NCI-H526 (cell line): ENCODE measurements at regions not wholly inside any gene's neighbourhood (a gene's known extent, or its start where the extent isn't known, plus 50 kb on each side); places are given as distances from the start of the nearest gene placed in this dataset.

Experiments
- DNase-seq, 2 experiments: peaks; one replicate each; lab custom pipeline; 2025; lab: John Stamatoyannopoulos, UW

DNA sequence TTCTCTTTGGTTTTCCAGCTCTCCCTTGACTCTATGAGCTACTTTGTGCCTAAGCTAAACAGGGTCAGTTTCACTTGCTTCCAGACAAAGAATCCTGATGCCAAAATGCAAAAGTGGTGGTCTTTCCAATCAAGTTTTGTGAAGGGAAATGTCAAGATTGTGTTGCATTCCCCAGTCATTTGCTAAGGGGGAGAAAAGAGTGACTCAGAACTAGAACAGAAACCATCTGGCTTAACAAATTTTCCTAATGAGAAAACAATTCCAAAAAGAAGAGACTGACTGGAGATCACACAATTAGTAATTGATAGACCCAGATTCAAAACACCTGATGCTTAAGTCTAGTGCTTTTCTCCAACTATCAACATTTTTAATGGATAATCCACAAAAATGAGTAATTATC is 235.1 kb upstream of the DIO2 start:
- DNase-seq = no peak

DNA sequence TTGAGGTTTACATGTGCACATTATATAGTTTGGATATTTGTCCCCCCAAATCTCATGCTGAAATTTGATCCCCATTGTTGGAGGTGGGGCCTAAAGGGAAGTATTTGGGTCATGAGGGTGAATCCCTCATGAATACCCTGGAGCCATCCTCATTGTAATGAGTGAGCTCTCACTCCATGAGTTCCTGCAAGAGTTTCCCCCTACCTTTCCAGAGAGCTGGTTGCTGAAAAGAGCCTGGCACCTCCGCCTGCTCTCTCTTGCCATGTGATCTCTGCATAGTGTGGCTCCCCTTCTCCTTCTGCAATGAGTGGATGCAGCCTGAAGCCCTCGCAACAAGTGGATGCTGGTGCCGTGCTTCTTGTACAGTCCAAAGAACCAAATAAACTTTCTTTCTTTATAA is 234.3 kb upstream of the DIO2 start:
- DNase-seq = no peak

DNA sequence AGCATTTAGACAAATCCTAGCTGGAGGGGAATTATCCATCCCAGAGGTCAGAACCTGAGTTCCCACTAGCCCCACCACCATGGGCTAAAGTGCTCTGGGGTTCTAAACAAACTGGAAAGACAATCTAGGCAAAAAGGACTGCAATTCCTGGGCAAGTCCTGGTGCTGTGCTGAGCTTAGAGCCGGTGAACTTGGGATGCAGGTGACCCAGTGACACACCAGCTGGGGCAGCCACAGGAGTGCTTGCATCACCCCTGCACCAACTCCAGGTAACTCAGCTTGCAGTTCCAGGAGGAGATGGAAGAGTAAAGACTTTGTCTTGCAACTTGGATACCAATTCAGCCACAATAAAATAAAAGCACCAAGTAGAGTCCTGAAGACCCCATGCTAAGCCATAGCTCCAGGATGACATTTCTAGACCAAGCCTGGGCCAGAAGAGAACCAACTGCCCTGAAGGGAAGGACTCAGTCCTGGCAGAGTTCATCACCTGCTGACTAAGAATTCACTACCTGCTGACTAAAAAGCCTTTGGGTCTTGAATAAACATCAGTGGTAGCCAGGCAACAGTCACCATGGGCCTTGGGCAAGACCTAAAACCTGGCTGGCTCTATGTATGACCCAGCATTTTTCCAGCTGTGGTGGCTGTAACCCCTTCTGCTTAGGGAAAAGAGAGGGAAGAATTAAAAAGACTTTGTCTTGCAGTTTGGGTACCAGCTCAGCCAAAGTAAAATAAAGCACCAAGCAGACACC is 223.4 kb upstream of the DIO2 start:
- peak; percentile 8 to 39 for DNase-seq

DNA sequence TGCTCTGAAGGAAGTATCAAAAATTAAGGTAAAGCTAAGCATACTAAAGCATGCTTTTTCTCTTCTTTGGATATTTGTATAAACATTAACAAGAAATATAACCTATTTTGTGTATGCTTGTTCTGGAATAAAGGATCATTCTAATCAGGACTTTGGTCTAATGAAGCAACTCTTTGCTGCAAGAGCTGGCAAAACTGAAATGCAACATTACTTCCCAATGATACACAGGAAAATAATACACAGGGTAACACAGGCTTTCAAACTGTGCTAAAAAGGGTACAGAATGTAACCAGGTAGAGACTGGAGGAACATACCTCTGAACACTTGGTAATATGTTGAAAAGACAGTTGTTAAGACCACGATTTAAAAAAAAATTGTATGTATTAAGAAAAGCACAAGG is 222.5 kb upstream of the DIO2 start:
- DNase-seq = no peak

DNA sequence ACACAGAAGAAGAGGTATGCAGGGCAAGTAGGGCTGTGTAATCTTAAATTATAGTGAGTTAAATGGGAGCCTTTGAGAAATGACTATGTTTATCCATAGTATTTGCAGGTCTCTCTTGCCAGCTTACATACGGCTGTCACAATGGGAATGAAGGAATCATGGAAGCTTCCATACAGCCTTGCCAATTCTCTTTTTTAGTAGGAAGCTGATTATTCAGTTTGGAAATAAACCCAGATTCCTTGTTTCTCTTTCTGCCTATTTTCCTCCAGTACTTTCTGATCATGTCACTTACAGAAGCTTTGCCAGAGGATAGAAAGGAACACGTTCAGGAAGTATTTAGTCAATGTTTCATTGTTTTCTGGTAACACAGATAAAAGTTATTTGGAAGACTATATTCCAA is 217.4 kb upstream of the DIO2 start:
- no peak for DNase-seq

DNA sequence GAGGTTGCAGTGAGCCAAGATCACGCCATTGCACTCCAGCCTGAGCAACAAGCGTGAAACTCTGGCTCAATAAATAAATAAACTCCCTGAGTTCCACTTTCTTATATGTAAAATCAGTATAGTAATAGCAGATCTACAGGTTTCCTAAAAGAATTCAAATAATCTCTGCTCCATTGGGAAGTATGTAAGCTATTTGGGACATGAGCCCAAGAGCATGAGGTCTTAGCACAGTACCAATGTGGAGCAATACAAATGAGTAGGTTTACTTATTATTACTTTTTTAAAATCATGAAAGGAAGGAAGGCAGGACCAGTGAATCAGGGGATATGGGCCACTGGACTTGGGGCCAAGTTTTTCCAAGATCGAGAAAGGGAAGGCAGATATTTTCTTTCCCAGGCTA is 216.9 kb upstream of the DIO2 start:
- no peak for DNase-seq

DNA sequence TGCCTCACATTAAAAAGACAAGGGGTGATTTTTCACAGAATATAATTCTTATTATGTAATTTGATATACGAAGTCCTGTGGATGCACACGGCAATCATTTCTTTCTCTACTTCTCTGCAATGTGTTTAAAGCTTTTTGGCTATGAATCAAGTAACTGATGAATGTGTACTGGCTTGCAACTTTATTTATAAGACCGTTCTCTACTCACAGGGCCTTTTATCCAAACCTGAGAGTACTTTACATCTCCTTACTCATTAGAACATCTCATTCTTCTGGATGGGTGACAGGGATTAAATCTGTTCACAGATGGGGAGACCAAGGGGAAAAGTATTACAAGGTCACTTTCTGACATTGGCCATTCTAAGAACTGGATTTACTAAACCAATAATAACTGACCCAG is 215.8 kb upstream of the DIO2 start:
- no peak for DNase-seq

DNA sequence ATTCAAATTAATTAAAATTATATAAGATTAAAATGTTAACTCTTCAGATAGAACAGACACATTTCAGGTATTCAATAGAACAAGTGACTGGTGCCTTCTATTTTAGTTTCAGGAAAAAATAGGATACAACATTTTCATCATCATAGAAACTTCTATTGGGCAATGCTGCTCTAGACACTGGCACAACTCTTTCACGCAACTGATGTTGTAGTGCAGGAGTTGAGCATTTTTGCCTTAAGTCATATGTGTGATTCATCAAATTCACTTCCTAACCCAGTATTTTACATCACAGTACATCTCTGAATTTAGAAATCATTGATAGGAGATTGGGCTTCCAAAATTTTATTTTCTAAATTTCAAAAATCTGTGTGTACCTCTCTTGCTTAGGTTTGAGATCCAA is 215.4 kb upstream of the DIO2 start:
- DNase-seq = no peak

DNA sequence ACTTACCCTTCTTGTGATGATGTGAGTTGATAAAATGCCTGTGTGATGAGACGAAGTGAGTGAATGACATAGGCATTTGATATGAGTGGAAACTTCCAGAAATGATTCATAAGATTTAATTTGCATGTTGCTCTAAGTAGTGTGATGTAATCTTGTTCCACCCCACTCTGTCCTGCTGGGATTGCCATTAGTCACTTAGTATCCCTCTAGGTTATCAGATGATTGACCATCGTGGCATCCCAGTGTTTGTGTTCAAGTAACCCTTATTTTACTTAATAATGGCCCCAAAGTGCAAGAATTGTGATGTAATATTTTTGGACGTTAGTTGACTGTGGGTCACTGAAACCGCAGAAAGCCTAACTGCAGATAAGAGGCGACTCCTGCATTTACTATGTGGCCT is 214.4 kb upstream of the DIO2 start:
- no peak for DNase-seq

DNA sequence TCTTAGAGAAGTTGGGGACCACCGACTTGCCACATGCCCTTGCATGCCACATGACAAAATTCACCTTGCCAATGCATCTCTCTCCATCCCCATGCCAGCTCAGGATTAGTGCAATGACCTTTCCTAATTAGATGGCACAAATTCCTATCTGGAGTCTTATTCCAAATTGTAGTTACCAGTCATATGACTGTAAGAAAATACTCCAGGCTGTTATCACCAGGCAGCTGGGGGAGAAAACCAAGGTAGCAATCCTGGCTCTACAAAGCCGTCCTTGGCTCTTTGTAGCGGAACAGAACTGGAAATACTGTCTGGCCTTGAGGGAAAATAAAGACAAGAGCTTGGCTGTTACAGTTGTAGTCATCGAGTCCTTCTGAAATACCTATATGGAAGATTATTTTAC is 208.5 kb upstream of the DIO2 start:
- no peak for DNase-seq

DNA sequence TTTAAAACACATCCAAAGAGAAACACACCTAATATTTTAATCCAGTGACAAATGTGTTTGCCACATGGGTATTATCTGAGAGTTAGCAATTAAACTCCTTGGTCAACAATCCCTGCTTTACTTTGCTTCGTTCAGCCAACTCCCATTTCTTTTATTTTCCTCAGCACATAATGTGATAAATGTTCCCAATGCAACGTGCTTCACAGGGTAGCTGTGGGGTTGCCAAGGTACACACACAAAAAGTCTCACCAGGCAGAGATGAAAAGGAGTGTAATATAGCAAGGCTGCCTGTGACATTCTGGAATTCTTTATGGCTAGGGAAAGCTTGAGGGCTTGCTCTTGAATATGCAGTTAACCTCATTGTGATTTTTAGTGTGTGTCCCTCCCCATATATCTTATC is 208.0 kb upstream of the DIO2 start:
- no peak for DNase-seq

DNA sequence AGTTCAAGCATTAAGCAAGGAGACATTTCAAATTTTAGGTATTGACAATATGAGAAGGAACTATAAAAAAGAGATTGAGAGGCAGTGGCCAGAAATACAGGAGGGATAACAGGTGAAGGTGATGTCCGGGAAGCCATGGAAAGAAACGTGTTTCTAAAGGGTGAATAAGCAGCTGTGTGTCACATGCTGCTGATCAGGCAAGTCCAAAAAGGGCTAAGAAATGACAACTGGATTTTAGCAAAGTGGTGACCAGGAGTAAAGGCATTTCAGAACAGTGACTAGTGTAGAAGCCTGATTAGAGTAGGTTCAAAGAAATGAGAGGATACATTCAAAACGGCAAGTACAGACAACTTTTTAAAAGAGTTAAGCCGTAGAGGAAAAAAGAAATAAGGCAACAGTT is 204.3 kb upstream of the DIO2 start:
- no peak for DNase-seq

DNA sequence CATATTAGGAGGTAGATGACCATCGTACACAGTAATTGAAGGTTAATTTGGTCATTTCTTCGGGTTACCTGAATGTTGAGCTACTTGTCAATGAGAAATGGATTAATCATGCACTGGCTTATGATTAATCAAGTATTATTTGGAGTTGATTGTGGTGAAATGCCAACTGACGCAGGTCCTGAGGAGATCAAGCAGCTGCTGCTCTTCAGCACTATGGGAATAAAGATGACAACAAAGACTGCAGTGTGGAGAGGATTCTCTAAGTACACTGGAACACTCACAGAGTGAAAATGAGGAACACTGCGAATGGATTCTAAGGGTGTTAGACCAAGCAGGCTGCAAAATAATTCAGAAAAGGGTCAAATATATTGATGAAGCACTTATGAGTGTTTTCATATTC is 202.8 kb upstream of the DIO2 start:
- DNase-seq = no peak

DNA sequence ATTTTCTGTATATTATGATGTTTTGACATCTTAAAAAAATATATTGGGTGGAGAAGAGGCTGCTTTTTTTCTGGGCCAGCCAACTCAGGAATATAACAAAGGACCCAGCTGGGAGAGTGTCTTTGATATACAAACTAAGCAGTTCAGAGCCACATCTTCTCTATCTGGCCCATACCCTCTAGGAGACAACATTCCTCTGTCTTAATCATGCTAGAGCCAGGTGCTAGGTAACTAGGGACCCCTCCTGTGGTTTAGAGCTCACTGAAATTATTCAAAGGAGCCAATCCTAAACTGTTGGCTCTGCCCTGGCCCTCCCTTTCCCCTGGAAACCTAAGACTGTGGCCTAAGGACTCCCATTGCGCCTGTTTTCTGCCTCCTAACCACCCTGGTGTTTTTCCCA is 193.1 kb upstream of the DIO2 start:
- DNase-seq = no peak

DNA sequence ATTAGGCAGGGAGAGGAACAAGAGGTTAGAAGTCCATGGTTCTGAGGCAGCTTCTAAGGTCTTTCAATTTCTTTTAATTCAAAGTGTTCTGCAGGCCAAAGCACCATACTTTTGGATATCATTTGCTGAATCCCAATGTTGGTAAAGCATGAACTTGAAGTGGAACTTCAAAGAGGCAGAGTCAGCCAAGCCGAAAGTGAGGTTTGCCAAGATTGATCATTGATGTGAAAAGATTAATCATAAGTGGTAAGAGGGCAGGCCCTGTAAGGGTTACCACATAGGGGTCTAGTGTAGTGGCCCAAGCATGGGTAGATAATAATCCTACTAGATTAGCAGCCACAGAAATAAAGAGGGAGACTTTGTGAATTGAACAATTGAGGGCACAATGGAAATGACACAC is 191.7 kb upstream of the DIO2 start:
- no peak for DNase-seq

DNA sequence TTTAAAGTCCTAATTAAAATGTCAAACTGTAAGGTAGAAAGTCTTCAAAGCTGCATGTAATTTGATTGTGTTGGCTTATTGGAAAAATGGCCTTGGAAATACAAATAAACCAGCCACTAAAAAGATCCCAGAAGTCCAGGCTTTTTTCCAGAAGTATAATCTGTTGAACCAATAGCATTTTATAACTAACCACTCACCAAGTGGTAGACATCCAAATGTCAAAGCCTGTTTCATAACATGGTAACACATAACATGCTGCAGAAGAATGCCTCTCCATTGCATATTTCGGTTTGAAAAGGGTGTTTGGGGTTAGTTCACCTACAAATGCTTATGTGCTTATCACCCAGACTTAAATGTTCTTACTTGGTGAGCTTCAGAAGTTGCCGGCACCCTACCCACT is 183.7 kb upstream of the DIO2 start:
- no peak for DNase-seq

DNA sequence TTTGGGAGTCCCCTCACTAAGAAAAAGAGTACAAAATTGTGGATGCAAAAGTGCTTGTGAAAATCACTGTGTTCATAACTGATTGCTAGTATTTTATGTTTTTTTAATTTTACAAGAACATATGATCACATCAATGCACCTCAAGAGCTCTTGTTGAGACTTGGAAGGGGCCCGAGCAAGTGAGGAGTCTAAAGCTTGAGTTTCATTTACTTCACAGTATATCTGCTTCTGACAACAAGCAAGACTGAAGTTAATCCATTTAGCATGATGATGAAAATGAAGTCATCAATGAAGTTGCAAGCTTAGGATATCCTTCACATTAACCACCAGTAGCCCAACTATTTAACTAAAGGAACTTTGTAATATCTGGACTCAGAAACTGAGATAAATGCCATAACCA is 182.5 kb upstream of the DIO2 start:
- no peak for DNase-seq

DNA sequence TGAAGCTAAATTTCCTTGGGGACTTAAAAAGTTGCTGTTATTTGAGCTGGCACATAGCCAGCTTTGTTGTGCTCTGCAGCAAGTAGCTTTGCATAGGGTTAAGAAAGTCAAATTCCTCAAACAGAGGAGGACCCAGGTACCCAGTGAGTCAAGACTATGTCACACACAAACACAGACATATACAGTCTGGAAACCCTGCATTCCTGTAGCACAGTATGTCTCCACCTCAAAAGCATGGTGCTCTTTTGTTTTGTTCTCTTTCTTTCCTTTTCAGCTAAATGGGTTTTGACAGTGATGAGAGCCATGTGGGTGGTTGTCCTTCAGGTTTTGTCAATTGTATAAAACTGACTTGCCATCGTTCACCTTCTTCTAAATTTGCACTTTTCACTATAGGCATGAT is 179.6 kb upstream of the DIO2 start:
- peak in 1 of 2 experiments; percentile 17 for DNase-seq

DNA sequence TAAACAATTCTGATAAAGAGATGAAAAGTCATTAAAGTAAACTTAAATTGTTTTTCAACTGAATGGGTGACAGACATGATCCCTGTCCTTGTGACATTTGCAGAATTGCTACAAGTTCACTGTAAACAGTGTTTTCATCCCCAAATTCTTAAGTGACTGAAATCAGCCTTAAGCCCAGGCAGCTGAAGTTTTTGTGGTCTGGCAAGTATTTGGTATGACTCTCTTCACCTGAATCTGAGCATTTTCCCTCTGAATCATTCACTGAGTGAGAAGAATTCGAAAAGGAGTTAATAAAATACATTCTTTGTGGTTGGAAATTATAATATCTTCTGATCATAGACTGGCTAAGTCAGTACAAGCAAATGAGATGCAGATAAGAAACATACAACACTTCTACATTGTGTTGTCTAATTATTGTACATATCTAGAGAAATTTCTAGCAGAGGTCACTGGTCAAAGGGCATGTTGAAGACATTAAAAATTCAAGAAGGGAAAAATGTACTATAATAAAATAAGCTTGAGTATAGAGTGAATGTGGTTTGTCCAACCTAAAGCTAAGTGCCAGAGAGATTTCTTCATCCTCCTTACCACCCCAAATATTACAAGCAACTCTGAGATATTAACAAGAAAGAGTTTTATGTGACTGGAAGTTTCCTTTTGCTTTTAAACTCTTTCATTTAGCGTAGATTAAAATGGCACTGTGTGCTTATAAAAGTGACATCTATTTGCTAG is 177.8 kb upstream of the DIO2 start:
- DNase-seq = peak in 1 of 2 experiments; percentile 16

DNA sequence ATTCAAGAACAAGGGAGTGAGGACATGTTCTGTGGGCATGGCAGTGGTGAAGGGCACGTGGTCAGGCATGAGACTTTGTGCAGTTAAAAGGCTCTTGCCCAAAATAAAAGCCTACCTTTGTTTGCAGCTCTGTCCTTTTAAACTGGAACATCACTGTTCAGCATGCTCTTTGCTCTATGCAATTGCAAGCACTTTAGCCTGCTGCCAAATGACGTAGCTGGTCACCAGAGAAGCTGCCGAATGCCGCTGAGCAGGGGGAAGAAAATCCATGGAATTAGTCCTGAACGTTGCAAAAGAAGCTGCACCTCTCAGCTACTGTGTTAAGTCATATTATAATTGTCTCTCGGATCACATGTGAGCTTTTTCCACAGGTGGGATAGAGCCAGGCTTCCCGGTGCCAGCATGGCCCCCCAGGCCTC is 176.3 kb upstream of the DIO2 start:
- DNase-seq = no peak

DNA sequence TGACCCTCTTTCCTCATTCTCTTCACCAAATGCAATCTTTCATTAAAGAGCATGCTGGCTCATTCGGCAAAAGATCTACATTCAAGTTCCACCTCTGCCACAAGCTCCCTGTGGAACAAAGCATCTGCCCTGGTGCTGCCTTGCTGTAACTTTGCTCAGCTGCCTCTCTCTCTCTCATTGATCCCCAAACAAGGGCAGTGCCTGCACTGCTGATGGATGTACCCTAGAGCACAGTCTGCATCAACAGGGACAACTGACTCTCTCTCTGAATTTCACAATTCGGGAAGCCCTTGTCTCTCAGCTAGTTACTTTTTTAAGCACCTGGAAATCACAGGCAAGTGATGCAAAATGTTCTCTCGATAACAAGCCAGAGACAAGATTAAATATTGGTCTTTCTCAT is 174.0 kb upstream of the DIO2 start:
- no peak for DNase-seq

DNA sequence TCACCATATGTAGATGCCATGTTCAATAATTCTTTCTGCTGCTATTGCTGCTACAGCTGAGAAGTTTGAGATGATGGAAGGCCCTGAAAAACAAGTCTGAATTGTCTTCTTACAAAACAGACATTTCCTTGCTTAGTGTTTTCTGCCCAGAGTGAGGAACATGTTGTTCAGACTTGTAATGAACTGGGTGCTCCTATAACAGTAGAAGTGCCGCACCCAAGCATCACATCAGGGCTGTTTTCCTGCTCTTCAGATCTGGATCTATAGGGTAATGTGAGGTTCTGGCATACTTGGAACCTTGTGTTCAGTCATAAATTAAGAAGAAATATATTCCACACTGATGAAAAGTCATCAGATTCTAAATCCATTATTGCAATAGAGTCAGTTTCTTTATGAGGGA is 171.9 kb upstream of the DIO2 start:
- no peak for DNase-seq

DNA sequence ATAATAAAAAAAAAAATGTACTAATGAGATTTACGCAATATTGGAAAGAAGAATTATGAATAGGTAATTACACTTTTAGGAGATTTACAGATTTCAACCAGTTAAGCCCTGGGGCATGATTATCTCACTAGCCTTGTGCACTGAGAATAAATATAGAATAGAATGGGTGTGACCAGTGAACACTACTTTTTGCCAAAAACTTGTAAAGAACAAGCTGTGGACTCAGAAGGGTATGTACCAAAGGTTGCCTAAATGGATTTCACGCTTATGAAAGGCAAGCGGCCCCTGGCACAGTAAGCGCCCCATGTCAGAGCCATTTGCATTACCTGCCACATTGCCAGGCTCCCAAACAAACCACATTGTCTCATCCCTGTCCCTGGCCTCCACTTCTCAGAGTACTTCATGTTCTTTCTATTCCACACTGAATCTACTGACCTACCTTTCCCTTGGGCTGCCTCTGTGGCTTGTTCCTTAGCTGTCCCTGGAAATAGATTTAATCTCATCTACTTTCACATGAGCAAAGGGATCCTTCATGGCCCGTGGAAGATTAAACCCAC is 170.6 kb upstream of the DIO2 start:
- DNase-seq = no peak

DNA sequence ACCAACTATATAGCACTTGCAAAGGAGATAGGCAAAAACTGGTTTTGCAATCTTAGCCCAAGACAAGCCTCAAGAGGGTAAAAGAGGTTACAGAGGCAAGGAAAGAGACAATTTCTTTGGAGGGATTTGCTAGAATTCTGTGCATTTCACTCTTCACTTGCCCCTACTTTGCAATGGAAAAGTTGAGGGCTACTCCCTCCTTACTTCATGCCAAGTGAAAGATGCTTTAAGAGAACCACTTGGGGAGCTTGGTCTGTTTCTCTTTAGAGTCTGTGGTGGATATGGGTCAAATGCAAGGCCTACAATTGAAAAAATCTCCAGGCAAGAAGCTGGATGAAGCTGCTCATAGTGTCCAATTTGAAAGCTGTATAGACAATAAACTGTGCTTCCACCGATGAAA is 167.7 kb upstream of the DIO2 start:
- DNase-seq = no peak
